RCC 7860 (cell line): ENCODE measurements at regions not wholly inside any gene's neighbourhood (a gene's known extent, or its start where the extent isn't known, plus 50 kb on each side); places are given as distances from the start of the nearest gene placed in this dataset.

ENCODE experiments used
- DNase-seq: peaks from one replicate; pipeline ENCODE4 v3.0.0-alpha.2; 2015; ENCODE audit warnings: low spot score
- FAIRE-seq: peaks from 2 replicates; lab custom pipeline; 2012; peaks lifted over from hg19 to GRCh38; lab: Jason Lieb, UNC

- FAIRE-seq, result peak; percentile 65
- DNase-seq, result peak; percentile 17
These were observed 237.6 kb downstream of the LACC1 start for GRCh38 chr13:44117351-44117750.

GRCh38 chr13:44117816-44118215 is 238.1 kb downstream of the LACC1 start:
- DNase-seq (no peak), FAIRE-seq (no peak)

- FAIRE-seq, result no peak
- DNase-seq, result no peak
These were observed 239.2 kb downstream of the LACC1 start for GRCh38 chr13:44118881-44119280.

GRCh38 chr13:44120043-44120442 is 240.3 kb downstream of the LACC1 start:
- FAIRE-seq, result no peak
- no peak for DNase-seq

GRCh38 chr13:44120849-44121755 is 241.4 kb downstream of the LACC1 start:
- FAIRE-seq (no peak), DNase-seq (no peak)

GRCh38 chr13:44124352-44124751 is 244.6 kb downstream of the LACC1 start:
- DNase-seq (no peak), FAIRE-seq (no peak)

- DNase-seq (no peak), FAIRE-seq (no peak)
These were observed 246.3 kb downstream of the LACC1 start for GRCh38 chr13:44125943-44126469.

- no peak for DNase-seq
- no peak for FAIRE-seq
These were observed 245.0 kb upstream of the SERP2 start for GRCh38 chr13:44128552-44129001.

- DNase-seq, result no peak
- no peak for FAIRE-seq
These were observed 244.2 kb upstream of the SERP2 start for GRCh38 chr13:44129418-44129817.

GRCh38 chr13:44131069-44131614 is 242.5 kb upstream of the SERP2 start:
- FAIRE-seq (peak; percentile 90), DNase-seq (peak; percentile 59)

GRCh38 chr13:44132710-44133109 is 240.9 kb upstream of the SERP2 start:
- peak; percentile 73 for DNase-seq
- FAIRE-seq, result peak; percentile 76

- no peak for DNase-seq
- no peak for FAIRE-seq
These were observed 240.0 kb upstream of the SERP2 start for GRCh38 chr13:44133626-44134025.

GRCh38 chr13:44135566-44135965 is 238.1 kb upstream of the SERP2 start:
- DNase-seq, result no peak
- no peak for FAIRE-seq

- DNase-seq, result peak; percentile 65
- FAIRE-seq, result peak; percentile 76
These were observed 236.8 kb upstream of the SERP2 start for GRCh38 chr13:44136696-44137268.

- no peak for FAIRE-seq
- DNase-seq, result no peak
These were observed 236.2 kb upstream of the SERP2 start for GRCh38 chr13:44137466-44137865.

- DNase-seq (no peak), FAIRE-seq (no peak)
These were observed 233.5 kb upstream of the SERP2 start for GRCh38 chr13:44140146-44140545.

GRCh38 chr13:44140888-44141724 is 232.5 kb upstream of the SERP2 start:
- DNase-seq (no peak), FAIRE-seq (no peak)

- FAIRE-seq (peak; percentile 34), DNase-seq (peak; percentile 92)
These were observed 231.7 kb upstream of the SERP2 start for GRCh38 chr13:44141725-44142539.

GRCh38 chr13:44142540-44142867 is 231.1 kb upstream of the SERP2 start:
- FAIRE-seq (no peak), DNase-seq (no peak)
